BJ (cell line): ENCODE measurements at regions not wholly inside any gene's neighbourhood (a gene's known extent, or its start where the extent isn't known, plus 50 kb on each side); places are given as distances from the start of the nearest gene placed in this dataset.
A peak's percentile ranks its signal among the peaks of the same experiment; 100 is the strongest.
"Not testable (repeated sequence)": the region's sequence is repeated elsewhere in the genome, so short reads cannot be mapped to it uniquely, and the experiment has no call there.

Experiments used
- CTCF ChIA-PET: fragments of 350-600 bp; formaldehyde crosslinking; extraction: SDS; loops from one replicate; lab custom pipeline; 2021; ENCODE audit warnings: antibody characterized with exemption, inconsistent platforms; lab: Yijun Ruan, JAX
- POLR2A ChIA-PET: fragments of 300-600 bp; sonication (Branson Sonifier 250); formaldehyde crosslinking; extraction: SDS; loops from one replicate; lab custom pipeline; 2021; ENCODE audit warnings: antibody characterized with exemption; lab: Charles Lee
- DNase-seq: peaks from one replicate; pipeline ENCODE4 v3.0.0-alpha.2; 2011; ENCODE audit warnings: low read depth
- H3K27me3 ChIP-seq: 2 replicates; pipeline ENCODE4 v1.6.0; 2011; ENCODE audit warnings: low read length; ENCODE audit not compliant: control insufficient read depth, insufficient read depth
- H3K36me3 ChIP-seq: 2 replicates; pipeline ENCODE4 v1.5.1; 2011; ENCODE audit warnings: low read length; ENCODE audit not compliant: control insufficient read depth, insufficient read depth
- H3K4me3 ChIP-seq: 2 replicates; pipeline ENCODE4 v1.5.1; 2011; ENCODE audit warnings: low read depth, mild to moderate bottlenecking, control low read depth, low read length
- TF ChIP-seq, protein P1 (sequence below): IDR thresholded peaks from 2 replicates; pipeline ENCODE4 v1.5.1; 2011; ENCODE audit warnings: low read depth, mild to moderate bottlenecking, control low read depth, inconsistent platforms, low read length, moderate library complexity; ENCODE audit not compliant: insufficient read depth

DNA sequence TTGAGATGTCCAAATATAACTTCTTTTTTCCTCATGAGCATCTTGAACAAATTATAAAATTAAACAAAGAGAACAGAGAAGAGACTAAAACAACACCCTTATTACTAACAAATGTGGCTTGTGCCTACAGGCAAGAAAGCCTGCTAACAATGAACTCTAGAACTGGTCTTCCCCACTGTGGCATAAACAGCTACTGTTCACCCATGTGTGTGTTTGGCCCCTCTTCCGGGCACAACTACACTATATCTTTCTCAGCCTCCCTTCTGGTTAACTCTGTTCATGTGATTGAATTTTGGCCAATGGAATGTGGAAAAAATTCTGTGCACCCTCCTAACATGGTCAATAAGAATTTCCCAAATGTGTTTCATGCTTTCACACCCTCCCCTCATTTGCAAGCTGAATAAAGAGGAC is 117.0 kb downstream of the KBTBD2 start:
- Histone ChIP-seq H3K27me3 (no peaks in the 10 kb centered on the region), H3K4me3 (no peak overlapping the region), H3K36me3 (no peaks in the 10 kb centered on the region)
- ChIA-PET POLR2A (interaction anchor here (0.6 kb wide), 1 partner anchor 355 kb away, joined by 3 read pairs; the partner anchor contains the start of gene BBS9), CTCF (interaction anchor here (1.5 kb wide), 1 partner anchor 72 kb away, joined by 4 read pairs; no protein-coding TSS in a partner anchor)
- DNase-seq: no peak
- TF ChIP-seq, protein P1, sequence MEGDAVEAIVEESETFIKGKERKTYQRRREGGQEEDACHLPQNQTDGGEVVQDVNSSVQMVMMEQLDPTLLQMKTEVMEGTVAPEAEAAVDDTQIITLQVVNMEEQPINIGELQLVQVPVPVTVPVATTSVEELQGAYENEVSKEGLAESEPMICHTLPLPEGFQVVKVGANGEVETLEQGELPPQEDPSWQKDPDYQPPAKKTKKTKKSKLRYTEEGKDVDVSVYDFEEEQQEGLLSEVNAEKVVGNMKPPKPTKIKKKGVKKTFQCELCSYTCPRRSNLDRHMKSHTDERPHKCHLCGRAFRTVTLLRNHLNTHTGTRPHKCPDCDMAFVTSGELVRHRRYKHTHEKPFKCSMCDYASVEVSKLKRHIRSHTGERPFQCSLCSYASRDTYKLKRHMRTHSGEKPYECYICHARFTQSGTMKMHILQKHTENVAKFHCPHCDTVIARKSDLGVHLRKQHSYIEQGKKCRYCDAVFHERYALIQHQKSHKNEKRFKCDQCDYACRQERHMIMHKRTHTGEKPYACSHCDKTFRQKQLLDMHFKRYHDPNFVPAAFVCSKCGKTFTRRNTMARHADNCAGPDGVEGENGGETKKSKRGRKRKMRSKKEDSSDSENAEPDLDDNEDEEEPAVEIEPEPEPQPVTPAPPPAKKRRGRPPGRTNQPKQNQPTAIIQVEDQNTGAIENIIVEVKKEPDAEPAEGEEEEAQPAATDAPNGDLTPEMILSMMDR: no peak

DNA sequence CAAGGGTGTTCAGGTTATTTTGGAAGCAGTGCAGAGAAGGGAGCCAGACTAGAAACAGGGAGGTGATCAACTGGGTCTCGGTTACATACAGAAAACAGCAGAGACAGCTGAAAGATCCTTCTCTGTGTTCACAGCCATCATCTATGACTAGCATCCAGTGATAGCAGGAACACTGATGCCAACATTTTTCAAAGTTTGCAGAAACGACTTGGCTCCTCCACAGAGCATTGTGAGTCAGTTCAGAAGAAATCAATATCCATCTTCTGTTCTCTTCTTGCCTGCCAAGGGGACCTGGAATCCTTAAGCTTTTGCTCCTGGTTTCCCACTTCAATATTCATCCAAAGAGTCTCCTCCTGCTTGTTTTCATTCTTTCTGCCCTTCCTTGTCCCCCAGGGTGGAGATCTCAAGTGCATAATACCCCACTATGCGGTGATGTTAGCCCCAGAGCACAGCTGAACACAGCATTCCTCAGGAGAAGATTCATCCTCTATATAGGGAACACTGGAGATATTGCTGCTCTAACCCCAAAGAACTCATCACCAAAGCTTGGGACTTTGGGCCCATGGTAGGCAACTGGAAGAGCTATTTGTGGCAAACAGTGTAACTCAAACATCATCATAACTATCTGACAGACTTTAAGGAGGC is 122.6 kb downstream of the KBTBD2 start:
- POLR2A ChIA-PET, H3K27me3 ChIP-seq, H3K36me3 ChIP-seq, DNase-seq, H3K4me3 ChIP-seq: not testable (repeated sequence)
- CTCF ChIA-PET: interaction anchor here (5.1 kb wide), 1 partner anchor 339 kb away, joined by 39 read pairs; the partner anchor contains the start of gene RP9

DNA sequence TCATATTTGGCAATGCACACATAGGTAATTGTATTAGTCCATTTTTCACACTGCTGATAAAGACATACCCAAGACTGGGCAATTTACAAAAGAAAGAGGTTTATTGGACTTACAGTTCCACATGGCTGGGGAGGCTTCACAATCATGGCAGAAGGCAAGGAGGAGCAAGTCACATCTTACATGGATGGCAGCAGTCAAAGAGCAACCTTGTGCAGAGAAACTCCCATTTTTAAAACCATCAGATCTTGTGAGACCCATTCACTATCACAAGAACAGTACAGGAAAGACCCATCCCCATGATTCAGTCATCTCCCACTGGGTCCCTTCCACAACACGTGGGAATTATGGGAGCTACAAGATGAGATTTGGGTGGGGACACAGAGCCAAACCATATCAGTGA is 123.2 kb downstream of the KBTBD2 start:
- DNase-seq, H3K36me3 ChIP-seq, H3K4me3 ChIP-seq, POLR2A ChIA-PET, H3K27me3 ChIP-seq: not testable (repeated sequence)
- CTCF ChIA-PET: interaction anchor here (5.1 kb wide), 1 partner anchor 340 kb away, joined by 39 read pairs; the partner anchor contains the start of gene RP9

DNA sequence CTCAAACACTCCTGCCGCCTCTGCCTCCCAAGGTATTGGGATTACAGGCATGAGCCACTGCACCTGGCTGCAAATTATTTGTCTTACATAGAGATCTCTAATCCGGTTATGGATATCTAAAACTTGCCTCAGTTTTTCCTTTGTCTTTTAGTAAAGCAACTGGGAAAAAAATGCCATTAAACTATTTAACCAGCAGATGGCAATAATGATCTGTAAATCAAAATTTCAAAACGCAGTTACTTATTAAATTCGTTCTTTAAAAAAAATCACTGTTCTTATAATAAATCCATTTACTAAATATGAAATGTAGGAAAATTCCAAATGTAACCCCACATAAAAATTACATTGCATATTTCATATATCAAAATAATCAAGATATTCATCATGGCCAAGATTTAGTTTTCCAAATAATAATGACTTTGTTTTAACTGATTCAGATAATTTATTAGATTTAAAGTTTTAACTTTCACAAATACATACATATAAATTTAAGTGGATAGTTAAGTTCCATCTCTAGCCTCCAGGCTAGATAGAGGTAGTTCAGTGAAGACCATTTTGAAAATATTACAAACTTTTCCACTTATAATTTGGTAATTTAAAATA is 125.8 kb downstream of the KBTBD2 start:
- CTCF ChIA-PET: interaction anchor here (0.6 to 5.1 kb wide), 3 partner anchors 35 to 343 kb away, joined by 3 to 39 read pairs (median 5); partner anchors contain the start of gene RP9
- H3K36me3 ChIP-seq, DNase-seq, H3K27me3 ChIP-seq, POLR2A ChIA-PET, H3K4me3 ChIP-seq: not testable (repeated sequence)
- TF ChIP-seq, protein P1: peak; percentile 37

DNA sequence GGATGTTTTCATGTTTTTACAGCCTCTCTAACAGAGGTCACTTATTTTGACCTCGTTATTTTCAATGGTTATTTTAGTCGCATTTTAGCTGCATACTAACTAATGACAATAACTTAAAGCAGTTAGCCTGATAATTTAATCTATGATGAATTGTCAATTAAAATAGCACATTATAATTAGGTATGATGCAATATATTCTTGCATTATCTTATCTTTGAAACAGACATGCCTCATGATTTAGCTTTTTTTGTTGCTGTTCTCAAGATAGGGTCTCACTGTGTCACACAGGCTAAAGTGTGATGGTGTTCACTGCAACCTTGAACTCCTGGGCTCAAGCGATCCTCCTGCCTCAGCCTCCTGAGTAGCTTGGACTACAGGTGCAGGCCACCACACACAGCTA is 126.4 kb downstream of the KBTBD2 start:
- ChIA-PET POLR2A (no interaction called here), CTCF (interaction anchor here (0.5 to 5.1 kb wide), 5 partner anchors 51 to 408 kb away, joined by 3 to 39 read pairs (median 3); partner anchors contain the start of gene RP9)
- Histone ChIP-seq H3K27me3 (no peaks in the 10 kb centered on the region), H3K36me3 (no peaks in the 10 kb centered on the region), H3K4me3 (no peak overlapping the region)
- TF ChIP-seq, protein P1: no peak
- DNase-seq: no peak

DNA sequence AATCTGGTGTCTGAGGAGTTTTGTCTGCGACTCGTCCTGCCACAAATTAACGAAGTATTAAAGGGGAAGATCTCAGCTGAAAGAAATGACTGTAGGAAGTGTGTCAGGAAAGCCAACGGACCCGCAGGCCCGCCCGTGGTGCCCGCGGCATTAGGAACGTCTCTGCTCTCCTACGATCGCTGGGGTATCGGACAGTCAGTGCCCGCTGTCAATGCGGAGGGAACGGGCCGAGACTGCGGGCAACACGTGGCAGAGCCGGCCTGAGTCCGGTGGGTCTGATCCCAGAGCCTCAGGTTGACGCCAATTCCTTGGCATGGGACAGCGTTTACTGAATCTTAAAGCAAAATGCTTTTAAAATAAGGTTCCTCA is 128.7 kb downstream of the KBTBD2 start:
- CTCF ChIA-PET: interaction anchor here (3.4 kb wide), 1 partner anchor 345 kb away, joined by 12 read pairs; no protein-coding TSS in a partner anchor
- POLR2A ChIA-PET: interaction anchor here (0.6 kb wide), 1 partner anchor 308 kb away, joined by 4 read pairs; no protein-coding TSS in a partner anchor
- Histone ChIP-seq H3K27me3 (no peaks in the 10 kb centered on the region), H3K36me3 (no peaks in the 10 kb centered on the region), H3K4me3 (no peak overlapping the region)
- no peak for DNase-seq
- TF ChIP-seq, protein P1: no peak

DNA sequence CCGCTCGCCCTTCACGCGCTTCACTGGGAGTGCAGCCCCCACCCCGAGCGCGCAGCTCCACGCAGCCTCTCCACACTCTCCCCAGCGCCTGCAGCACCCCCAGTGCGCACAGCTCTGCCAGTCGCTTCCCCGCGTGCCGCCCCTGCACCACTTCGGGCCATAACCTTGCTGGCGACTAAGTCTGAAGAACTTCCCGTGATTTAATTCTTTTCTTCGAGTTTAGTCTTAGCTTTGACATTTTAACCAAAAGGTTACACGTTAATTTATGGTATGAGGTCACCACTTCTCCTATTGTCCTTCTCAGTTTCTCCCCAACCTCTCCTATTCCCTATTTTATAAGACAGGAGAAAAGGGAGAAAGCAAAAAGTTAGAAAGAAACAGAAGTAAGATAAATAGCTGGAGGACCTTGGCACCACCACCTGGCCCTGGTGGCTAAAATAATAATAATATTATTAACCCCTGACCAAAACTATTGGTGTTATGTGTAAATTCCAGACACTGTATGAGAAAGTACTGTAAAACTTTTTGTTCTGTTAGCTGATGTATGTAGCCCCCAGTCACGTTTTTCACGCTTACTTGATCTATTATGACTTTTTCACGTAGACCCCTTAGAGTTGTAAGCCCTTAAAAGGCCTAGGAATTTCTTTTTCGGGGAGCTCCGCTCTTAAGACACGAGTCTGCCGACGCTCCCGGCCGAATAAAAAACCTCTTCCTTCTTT is 129.2 kb downstream of the KBTBD2 start:
- ChIA-PET POLR2A (interaction anchor here (0.6 kb wide), 2 partner anchors 126 to 308 kb away, joined by 3 to 4 read pairs; no protein-coding TSS in a partner anchor), CTCF (interaction anchor here (0.7 to 3.4 kb wide), 2 partner anchors 259 to 346 kb away, joined by 3 to 12 read pairs; no protein-coding TSS in a partner anchor)
- H3K4me3 ChIP-seq, H3K36me3 ChIP-seq, H3K27me3 ChIP-seq, DNase-seq: not testable (repeated sequence)
